ENCODE measurements at regions not wholly inside any gene's neighbourhood (a gene's known extent, or its start where the extent isn't known, plus 50 kb on each side); places are given as distances from the start of the nearest gene placed in this dataset.

DNA sequence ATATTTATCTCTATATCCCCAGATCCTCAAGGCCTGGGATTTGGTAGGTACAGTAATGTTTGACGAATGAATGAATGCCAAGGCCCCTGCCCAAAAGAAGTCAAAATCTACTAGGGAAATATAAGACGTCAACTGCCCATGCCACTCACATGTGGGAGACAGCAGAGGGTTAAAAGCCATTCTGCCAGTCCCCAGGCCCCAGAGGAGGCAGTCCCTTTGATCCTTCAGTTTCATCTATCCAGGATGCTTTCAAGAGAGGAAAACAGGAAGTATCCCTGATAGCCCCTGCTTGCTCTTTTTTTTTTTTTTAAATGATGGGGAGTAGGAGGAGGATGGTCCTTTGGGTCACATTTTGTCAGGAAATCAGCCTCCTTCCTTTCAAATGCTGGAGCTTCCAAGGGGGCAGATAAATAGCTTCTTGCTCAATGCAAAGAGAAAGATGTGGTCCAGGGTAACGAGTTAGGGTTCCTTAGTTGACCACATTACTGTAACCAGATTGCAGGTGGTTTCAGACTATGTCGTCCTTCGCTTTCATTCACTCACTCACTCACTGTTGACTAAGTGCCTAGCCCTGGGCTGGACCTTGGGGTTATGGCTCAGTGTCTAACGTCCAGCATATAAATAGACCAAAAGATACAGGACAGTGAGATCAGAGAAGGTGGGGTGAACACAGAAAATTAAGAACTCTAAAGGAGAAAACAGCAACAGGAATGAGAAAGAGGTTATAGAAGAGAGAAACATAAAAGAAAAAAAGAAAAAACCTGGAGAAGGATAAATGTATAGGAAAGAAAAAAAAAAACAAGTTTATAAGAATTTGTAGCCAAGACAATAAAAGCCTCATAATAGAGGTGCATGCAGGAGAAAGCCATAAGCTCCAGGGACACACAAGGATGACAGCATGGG lies 64.6 kb upstream of the PIM1 start:
- DNase-seq (ENCODE audit: low read depth): no peak

DNA sequence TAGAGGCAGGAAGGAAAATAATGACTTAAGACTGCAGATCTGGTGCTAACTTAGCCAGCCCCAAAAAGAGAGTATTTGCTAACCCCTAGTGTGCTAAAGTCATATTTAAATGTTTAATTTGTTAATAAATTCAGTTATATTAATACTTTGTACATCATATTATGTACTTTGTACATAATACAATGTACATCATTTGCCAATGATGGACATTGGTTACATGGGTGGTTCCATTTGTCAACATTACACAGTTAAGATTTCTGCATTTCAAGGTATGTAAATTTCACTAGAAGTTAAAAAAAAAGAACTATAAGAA lies 63.9 kb upstream of the PIM1 start:
- DNase-seq (ENCODE audit: low read depth): no peak

DNA sequence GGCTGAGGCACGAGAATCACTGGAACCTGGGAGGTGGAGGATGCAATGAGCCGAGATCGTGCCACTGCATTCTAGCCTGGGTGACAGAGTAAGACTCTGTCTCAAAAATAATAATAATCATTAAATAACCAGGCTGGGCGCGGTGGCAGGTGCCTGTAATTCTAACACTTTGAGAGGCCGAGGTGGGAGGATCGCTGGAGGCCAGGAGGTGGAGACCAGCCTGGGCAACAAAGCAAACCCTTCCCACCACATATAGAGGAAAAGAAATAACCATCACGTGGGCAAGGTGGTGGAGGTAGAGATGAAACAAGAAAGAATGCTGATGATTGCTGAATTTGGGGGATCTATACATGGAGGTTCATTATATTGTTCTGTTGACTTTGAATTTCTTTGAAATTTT lies 63.4 kb upstream of the PIM1 start:
- no peak for DNase-seq (ENCODE audit: low read depth)

DNA sequence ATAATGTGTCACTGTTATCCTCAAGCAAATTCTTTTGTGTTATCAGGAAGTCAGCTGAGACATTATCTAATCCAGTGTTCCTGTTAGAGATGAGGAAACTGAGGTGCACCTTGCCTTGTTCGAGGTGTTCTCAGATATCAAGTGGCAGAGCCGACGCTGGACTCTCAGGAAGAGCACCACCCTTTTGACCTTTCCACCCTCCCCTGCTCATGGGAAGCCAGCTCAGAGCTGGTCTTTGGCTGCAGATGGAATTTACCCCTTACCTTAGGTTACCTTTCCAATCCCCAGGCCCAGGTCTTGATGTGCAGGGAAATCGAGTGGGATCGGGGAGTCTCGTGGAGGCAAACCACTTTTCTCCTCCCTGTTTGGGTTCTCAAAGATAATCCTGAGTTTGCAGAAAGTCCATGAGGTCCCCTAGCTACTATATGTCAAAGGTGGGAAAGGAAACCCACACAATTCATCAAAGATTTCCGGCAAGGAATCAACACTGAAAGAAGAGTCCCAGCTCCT lies 62.9 kb upstream of the PIM1 start:
- DNase-seq (ENCODE audit: low read depth): no peak

DNA sequence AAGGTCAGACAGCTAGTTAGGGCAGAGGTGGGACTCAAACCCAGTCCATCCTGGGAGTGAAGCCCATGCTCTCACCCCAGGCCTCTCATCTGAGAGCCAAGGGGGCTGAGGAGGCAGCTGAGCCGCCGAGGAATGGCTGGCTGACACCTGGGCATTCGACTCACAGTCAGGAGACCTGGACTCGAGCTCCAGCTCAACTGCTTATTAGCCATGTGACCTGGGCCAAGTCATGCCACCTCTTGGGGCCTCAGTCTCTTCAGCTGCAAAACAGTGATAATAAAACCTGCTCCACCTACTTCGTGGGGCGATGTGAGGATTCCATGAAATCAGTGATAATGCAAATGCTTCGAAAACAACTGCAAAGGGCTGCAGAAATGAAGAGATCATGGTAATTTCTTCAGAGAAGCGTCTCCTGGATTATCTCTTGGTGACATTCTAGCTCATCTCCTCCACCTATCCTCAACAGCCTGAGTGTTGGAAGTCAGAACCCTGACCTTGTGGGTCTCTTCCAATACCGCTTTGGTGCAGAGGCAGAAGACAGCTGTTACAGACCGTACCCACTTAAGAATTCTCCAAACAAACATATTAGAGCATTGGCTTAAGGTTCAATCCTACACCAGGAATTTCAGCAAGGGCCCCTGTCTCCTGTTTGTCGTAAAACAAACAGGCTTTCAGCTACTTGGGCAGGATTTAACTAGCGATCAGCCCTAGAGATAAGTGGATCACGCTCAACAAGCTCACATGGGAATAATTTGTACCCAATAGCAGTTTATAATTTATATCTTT lies 60.0 kb upstream of the PIM1 start:
- DNase-seq (ENCODE audit: low read depth): no peak

DNA sequence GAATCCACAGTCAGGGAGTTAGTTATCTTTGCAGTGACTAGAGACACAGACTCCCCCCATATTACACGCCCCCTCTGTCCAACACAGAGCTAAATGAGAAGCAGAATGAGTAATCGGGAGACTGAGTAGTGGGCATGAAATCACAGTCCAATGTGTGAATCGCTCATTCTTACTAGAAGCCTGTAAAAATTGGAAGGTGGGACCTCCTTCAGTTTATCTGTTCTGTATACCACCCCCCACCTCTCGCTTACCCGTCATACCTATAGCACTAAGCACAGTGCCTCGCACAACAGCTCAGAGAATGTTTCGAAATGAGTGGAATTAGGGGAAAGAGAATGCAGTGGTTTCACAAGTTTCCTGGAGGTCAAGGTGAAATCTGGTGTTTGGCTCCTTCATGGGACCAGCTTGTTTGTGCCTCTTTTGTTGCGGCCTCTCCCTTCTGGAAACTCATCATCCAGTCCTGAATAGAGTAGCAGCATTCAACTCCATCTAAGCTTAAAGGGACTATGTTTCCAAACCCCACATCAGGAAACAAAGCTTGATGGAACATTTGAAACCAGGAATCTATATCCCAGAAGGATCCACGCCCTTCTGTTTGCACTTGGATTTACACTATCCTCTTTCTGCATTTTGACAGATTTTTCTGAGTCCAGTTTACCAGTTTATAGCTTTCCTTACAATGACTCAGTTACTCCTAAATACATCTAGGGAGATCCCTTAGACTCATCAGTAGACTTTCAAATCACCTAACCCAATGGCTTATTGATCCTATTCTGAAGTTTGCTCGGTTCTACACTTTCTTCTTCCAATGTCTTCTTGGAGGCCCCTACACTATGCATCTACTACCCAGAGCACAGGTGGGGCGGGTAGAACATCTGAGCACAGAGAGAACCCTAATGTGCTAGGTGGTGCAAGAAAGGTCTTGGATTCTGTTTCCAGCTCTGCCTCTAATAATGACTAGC lies 59.2 kb upstream of the PIM1 start:
- DNase-seq (ENCODE audit: low read depth): no peak

DNA sequence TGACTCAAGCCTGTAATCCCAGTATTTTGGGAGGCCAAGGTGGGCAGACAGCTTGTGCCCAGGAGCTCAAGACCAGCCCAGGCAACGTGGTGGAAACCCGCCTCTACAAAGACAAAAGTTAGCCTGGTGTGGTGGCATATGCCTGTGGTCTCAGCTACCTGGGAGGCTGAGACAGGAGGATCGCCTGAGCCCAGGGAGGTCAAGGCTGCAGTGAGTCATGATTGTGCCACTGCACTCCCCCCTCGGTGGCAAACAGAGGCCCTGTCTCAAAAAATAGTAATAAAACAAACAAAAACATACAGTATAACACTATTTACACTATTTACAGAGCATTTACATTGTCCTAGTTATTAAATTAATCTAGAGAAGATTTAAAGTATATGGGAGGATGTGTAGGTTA lies 56.0 kb upstream of the PIM1 start:
- no peak for DNase-seq (ENCODE audit: low read depth)

DNA sequence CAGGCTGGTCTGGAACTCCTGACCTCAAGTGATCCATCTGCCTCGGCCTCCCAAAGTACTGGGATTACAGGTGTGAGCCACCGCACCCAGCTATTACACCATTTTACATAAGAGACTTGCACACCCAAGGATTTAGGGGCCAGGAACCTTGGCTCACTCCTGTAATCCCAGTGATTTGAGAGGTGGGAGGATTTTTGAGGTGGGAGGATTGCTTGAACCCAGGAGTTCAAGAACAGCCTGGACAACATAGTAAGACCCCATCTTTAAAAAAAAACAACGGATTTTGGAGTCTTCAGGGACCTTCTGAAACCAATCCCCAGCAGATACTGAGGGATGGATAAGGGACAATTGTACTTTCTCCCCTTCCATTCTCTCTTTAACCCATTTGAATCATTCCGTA lies 55.3 kb upstream of the PIM1 start:
- no peak for DNase-seq (ENCODE audit: low read depth)

DNA sequence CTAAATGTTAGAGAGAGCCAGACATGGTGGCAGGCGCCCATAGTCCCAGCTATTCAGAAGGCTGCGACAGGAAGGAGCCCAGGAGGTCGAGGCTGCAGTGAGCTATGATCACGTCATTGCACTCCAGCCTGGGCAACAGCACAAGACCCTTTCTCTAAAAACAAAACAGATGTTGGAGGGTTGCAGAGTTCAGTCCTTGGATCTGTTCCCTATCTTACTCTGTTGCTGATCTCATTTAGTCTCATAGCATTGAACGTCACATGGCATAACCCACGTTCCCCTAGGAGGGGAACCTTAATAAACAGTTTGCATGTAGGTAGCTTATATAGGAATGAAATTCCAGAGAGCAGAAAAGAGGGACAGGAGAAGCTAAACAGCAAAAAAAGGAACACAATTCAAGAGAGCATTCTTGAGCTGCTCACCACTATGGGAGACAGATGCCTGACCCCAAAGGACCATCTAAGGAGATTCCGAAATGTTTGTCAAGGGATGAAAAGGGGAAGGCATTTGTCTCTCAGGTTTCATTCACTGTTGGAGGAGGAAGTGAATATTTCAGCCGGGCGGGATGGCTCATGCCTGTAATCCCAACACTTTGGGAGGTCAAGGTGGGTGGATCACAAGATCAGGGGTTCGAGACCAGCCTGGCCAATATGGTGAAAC lies 54.6 kb upstream of the PIM1 start:
- DNase-seq (ENCODE audit: low read depth): no peak

DNA sequence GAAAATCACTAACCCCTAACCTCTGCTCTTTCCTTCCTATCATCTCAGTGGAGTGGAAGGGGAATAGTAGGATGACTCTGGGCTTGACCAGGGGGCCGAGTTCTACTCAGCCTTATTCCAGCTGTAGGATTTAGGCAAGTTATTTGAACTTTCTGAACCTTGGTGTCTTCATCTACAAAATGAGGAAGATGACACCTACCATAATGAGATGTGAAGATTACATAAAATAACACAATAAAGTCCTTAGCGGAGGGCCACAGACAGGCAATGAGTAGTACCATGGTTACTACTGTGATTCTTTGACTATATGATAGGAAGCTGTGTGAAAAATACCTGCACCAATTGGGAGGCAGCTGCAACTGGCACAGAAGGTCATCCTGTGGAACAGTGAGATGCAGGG lies 53.6 kb upstream of the PIM1 start:
- no peak for DNase-seq (ENCODE audit: low read depth)

DNA sequence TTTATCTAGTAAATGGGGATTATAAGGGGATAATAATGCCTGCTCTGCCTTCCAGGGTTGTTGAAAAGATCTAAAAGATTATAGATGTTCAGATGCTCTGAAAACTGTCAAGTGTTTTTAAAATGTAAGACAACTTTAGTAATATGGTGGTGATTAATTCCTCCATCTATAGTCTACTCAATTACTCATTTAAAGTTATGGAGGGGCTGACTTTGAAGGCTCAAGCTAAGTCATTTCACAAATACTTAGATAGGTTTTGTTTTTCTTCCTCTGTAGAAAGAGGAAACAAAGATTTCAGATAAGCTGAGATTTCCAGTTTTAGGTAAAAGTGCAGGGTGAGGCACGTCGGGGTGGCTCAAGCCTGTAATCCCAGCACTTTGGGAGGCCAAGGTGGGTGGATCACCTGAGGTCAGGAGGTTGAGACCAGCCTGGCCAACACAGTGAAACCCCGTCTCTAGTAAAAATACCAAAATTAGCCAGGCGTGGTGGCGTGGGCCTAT lies 50.5 kb upstream of the PIM1 start:
- no peak for DNase-seq (ENCODE audit: low read depth)

Measured in Daoy (cell line).